HG03442 (cell line): ENCODE measurements at regions not wholly inside any gene's neighbourhood (a gene's known extent, or its start where the extent isn't known, plus 50 kb on each side); places are given as distances from the start of the nearest gene placed in this dataset.
"Not testable (repeated sequence)": the region's sequence is repeated elsewhere in the genome, so short reads cannot be mapped to it uniquely, and the experiment has no call there.

Experiments used
- ATAC-seq: cut with Tn5 transposase; IDR thresholded peaks from one replicate; pipeline ENCODE4 v1.9.1; 2021; ENCODE audit warnings: mild to moderate bottlenecking, moderate library complexity; ENCODE audit not compliant: unreplicated experiment

DNA sequence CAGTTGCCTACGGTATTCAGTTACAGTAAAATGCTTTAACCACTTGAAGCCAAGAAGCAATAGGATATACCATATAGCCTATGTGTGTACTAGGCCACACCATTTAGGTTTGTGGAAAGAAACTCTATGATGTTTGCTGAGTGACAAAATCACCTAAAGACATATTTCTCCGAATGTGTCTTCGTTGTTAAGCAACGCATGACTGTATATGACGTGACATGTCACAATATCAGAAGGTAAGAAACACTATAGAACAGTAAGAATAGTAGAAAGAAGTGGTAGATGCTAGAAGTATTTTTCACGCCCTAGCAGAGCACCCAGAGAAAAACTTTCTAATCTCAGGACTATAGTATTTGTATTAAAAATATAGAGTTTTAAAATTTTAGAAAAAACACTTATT lies 1188.2 kb upstream of the B3GALT2 start:
- no peak for ATAC-seq

DNA sequence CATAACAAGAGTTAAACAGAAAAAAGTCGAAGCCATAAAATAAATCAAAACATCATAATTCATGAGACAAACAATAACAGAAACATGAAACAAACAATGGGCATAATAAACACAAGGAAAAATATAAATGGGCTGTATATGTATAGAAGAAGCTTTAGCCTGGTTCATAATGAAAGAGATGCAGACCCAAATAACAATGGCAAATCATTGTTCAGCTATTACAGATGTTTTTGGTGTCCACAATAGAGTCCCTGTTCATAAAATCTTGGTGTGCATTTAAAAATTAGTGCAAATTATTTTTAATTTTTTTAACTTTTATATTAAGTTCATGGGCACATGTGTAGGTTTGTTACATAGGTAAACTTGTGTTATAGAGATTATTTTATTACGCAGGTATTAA lies 1185.9 kb upstream of the B3GALT2 start:
- ATAC-seq: no peak

DNA sequence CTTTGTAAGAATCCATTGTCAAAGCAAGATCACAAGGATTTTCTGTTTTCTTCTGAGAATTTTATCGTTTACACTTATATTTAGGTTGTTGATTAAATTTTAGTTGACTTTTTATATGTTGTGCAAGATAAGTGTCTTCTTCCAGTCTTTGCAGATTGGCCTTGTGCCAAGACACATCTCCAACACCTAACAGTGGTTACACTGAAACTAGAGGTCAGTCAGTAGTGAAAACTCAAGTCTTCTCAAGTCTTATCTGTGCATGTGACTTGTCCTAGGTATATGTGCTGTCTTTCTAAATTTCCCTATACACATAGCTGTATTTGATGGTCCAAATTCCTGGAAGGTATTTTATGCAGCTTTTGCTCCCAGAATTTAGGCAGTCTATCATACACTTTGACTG lies 1183.2 kb upstream of the B3GALT2 start:
- ATAC-seq: no peak

DNA sequence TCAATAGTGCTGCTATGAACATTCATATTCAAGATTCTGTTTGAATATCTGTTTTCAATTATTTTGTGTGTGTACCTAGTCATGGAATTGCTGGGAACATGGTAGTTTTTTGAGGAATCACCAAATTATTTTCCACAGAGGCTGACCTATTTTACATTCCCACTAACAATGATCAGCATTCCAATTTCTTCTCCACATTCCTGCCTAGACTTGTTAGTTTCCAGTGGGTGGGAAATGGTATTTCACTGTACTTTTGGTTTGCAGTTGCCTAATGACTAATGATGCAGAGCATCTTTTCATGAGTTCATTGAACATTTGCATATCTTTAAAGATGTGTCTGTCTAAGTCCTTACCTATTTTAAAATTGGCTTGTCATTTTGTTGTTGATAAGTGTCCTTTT lies 1182.6 kb upstream of the B3GALT2 start:
- ATAC-seq: no peak

DNA sequence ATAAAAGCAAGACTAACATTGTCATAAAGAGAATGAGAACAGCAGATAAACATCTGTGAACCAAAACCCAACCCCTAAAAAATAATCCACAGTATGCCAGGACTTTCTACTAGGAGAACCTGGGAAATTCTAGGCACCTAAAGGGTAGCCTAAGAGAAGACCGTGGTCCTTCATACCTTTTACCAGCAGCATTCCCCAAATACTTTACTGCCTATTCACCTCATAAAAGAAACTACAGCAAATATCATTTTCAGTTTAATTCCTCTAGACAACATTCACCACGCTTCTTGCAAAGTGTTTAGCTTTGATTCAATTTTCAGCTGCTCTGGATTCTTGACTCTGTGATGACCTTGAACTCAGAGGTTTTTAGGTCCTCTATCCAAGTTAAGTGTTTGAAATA lies 1180.7 kb upstream of the B3GALT2 start:
- no peak for ATAC-seq

DNA sequence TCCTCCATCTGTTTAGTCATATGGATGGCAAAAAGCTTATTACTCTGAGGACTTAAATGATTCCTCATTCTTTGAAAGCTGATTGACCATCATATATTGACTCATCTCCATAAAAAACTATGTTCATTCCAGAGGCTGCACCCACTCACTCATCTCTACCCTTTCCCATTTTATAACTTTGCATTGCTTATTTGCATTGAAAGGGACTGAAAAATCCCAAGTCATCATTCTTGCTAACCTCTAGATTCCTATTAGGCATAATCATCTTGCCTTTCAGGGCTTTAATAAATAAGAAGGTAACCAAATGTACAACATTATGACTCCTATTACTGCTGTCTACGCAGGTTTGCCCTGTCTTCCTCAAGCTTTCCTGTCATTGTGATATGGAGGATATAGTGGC lies 1180.3 kb upstream of the B3GALT2 start:
- ATAC-seq: no peak

DNA sequence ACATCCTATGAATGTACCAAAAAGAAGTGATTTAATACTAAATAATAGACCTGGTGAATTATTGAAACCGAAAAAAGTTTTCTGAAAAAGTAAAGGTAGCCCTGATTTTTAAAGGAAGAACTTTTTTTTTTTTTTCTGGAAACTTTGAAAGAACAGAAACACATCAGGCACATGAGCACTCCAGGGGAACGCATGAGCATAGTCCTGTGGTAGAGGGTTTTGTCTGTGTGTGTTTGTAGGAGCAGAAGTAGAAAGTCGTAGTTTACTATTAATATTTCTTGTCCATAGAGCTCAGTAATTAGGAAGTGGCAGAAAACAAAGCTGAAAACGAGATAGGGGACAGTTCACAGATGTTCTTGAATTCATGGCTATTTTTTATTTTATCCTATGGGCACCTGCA lies 1175.9 kb upstream of the B3GALT2 start:
- ATAC-seq: no peak

DNA sequence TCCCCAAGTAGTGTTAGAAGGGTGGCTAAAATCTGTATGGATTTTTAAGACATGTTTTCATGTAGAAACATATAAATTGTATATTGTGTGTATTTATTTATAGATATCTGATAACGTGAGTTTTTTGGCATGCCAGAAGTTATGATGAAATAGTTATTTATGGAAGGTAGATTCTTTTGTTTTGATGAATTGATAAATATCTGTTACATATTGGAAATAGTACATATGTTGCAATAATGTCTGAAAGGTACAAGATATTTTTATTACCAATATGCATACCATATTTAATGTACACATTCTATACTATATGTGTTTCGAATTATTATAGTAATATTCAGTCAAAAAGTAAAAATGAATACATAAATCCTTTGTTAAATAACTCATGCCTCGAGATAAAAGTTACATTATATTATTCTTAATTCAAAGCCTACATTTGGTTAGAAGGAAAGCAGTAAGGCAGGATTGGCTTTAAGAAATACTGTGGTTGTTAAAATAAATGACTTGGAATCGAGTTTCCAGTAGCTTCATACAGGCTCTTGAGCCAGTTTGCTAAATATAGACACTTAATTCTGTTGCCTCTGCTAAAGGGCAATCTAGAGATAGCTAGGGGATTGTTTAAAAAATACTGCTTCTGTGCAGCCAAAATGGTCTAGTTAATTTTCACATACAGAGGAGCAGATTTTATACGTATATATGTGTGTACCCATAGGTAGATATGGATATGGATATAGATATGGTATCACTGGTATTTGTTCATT lies 1175.1 kb upstream of the B3GALT2 start:
- ATAC-seq: no peak

DNA sequence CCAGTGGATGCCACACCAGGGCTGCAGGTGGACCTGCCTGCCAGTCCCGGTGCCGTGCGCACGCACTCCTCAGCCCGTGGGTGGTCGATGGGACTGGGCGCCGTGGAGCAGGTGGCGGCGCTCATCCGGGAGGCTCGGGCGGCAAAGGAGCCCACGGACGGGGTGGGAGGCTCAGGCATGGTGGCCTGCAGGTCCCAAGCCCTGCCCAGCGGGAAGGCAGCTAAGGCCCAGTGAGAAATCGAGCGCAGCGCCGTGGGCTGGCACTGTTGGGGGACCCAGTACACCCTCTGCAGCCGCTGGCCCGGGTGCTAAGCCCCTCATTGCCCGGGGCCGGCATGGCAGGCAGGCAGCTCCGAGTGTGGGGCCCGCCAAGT lies 1171.8 kb upstream of the B3GALT2 start:
- ATAC-seq: no peak

DNA sequence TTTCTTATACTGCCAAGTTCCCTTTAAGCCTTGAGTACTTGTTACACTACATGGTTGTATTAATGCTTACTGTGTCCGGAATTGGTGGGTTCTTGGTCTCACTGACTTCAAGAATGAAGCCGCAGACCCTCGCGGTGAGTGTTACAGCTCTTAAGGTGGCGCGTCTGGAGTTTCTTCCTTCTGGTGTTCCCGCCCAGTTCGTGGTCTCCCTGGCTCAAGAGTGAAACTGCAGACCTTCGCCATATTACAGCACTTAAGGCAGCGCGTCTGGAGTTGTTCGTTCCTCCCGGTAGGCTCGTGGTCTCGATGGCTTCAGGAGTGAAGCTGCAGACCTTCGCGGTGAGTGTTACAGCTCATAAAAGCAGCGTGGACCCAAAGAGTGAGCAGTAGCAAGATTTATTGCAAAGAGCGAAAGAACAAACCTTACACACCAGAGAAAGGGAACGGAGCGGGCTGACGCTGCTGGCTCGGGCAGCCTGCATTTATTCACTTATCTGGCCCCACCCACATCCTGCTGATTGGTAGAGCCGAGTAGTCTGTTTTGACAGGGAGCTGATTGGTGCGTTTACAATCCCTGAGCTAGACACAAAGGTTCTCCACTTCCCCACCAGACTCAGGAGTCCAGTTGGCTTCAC lies 1171.3 kb upstream of the B3GALT2 start:
- not testable (repeated sequence) for ATAC-seq

DNA sequence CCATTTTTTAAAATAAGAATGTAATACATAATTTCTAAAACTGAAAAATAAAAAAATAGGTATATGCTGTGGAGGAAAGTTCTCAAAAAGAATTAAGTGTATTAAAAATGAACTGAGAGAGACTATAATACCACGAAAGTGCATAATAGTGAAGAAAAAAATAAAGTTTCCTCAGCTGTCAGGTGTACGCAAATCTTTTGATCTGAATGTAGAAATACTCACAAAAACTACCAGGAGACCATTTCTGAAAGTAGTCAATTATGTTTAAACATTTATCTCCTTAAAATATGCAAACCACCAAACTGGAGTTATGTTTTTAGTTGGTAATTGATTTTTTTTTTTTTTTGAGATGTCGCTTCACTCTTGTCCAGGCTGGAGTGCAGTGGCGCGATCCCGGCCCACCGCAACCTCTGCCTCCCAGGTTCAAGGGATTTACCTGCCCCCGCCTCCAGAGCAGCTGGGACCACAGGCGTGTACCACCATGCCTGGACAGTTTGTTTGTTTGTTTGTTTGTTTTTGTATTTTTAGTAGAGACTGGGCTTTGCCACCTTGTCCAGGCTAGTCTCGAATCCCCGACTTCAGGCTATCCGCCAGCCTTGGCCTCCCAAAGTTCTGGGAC lies 1169.2 kb upstream of the B3GALT2 start:
- ATAC-seq: no peak

DNA sequence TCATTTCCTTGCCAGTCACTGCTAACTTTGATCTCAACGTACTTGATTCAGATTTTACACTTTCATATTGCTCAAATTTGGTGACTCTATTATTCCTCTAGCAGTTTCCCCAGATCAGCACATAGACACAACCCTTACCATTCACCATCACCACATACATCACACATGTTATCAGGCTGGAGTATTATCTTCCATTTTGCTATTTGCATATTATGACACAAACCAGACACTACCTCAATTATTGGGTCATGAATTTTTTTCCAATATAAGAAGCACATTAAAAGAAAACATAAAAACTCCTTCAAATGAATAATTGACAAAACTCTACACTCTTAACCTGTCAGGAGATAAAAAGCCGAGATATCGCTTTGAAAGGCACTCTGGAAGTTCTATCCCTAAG lies 1166.7 kb upstream of the B3GALT2 start:
- no peak for ATAC-seq

DNA sequence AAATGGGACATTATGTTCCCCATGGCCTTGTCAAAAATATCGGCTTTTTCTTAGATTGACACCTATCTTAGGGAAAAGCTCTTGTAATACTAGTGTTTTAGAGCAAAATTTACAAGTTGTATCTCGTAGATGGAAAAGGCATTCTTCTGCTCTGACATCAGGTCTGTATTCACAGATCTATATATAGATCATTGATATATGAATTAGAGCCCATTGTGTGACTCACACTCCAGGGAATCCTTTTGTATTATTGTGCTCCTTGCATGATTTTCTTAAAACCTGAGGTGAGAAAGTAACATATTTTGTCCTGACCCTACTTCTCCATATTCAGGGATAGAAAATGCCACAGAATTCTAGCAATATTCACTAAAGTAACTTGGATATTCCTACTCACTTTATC lies 1160.8 kb upstream of the B3GALT2 start:
- no peak for ATAC-seq

DNA sequence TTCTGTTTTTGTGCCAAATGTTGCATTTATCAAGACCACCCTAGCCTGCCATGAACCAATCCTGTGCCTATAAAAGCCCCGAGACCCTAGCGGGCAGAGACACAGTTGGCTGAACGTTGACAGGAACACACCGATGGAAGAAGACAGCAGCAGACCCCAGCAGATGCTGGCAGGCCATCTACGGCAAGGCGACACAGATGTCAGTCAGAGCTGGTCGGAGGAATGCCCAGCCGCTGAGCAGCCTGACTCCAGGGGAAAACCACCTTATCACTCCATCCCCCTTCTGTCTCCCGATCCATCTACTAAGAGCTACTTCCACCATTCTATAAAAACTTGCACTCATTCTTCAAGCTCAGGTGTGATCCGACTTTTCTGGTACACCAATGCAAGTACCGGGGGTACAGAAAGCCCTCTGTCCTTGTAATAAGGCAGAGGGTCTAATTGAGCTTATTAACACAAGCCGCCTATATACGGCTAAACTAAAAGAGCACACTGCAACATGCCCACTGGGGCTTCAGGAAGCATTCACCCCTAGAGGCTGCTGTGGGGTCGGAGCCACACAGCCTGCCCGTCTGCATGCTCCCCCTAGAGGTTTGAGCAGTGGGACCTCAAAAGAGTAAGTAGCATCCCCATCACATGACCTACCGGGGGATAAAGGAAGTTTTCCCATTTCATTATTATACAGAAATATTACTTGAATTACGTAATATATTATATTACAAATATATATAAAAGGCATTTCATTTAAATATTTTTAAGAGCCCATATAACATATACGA lies 1156.3 kb upstream of the B3GALT2 start:
- no peak for ATAC-seq

DNA sequence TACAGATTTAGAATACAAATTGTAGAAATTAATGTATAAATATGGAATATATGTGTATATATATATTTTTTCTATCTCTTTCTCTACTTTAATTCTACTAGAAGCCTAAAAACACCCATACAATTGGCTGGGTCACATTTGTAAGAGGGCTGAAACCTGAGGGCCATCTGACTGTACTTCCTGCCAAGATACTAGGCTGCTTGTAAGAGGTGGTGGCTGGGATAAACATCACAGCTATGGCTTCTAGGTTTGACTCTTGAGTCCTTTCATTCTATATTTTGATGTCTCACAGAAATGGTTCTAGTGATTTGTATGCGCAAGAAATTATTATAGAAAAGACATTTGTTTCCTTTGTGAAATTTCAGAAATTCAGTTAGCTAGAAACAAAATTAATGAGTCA lies 1155.2 kb upstream of the B3GALT2 start:
- ATAC-seq: no peak

DNA sequence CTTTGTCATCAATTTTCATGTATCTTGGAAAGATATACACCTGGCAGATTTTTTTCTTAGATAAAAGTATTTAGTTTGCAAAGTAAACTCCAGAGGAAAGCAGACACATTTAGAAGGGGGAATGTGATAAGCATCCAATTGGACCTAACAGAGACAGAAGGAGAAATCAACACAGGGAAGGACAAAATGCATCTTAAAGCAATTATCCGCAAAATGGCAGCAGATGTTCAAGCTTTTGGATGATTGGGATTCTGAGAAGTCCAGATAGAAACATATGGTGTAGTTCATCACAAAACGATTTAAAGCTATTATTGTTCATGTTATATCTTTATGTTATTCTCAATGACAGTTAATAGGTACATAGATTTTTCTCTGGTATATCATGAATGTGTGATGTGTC lies 1153.1 kb upstream of the B3GALT2 start:
- no peak for ATAC-seq

DNA sequence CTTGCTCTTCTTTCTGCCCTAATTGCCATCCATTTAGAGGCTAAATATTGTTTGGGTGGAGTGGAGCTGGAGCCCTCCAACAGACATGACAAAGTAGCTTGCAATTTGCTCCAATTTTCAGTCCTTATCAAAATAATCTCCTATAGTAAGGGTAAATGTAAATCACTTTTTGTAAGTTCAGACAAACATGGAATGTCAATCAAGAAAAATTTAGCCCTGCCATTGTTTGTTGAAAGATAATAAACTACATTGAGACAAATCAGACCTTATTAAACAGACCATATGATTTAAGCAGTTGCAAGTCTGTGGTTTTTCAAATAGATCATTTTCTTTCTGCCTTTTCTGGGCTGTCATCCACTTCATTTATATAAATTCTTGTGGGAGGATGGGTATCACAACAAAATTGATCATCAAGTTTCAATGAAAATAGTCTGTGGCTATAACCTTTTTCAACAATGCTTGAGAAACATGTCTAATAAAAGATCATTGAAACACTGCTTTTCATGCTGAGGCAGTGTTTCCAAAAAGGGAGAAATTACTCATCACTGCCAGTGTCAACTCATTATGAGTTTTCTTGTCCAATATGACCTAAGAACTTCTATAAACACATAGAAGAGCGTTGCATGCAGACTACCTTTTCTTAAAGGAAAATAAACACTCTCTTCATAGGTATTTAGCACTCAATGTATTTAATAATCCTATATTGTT lies 1152.0 kb upstream of the B3GALT2 start:
- ATAC-seq: peak; percentile 78

DNA sequence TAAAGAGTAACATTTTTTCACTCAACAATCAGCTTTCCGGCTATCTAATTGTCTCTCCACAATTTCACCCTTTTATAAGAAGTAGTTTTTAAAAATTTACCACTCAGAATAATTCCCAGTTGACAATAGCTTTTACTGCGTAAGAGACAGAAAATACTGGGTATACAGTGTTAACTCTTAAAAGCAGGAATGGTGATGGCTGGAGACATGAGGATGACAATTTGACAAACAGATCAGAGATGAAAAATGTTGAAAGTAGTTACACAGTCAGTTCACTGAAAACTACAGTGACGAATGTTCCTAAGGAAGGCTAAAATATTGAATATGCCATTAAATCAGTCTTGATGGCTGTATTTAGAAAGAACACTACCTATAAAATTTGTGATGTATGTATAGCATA lies 1146.8 kb upstream of the B3GALT2 start:
- no peak for ATAC-seq

DNA sequence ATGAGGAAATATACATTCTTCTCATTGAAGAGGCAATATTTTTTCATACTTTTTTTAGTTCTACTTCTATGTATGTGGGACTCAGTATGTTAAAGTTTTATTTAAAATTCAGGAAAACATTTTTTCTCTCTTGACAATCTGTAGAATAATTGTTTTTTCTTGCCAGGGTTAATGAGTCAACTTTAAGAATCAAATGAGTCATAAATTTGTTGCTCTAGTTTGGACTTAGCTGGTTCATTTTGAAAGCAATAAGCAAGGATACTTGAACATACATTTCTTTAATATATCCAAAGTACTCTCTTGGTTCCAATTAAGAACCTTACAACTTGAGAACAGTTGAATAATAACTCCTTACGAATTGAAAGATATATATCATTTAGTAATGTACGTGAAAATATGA lies 1145.3 kb upstream of the B3GALT2 start:
- ATAC-seq: no peak

DNA sequence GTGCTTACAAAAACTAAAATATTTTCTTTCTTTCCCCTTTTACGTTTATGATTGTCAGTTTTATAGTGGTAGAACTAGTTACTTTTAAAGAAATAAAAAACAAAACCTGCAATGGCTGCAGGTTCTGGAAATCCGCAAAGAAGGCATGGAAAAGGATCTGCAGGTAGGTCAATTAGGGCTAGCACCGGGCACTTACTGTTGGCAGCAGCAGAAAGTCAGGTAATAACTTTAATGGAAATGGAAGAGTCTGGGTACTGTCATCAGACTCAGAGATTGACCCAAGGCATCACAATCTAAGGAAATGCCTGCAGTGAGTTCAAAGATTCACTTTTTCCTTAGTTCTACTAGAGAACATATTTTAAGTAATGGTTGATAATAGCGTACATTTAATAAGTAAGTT lies 1136.3 kb upstream of the B3GALT2 start:
- ATAC-seq: no peak

DNA sequence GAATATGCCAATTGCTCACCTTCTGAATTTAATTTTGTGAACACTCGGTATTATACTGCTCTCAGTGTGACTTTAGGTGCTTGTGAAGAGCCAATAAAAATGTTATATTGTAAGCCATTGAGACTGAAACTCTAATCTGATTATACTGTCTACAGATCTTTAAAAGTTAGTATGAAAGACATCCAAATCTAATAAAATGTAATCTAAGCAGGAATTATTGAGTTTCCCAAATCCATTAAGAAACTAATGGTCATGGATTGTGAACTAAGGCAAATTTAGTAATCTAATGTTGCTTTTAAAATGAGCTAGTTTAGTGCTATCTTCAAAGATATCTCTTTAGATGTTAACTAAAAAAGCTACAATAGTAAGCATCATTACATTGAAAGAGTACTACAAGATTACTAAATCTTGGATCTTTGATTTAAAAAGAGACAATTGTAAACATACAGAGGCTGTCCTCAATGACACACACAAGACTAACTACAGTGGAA lies 1132.4 kb upstream of the B3GALT2 start:
- no peak for ATAC-seq
